ENCODE measurements at regions not wholly inside any gene's neighbourhood (a gene's known extent, or its start where the extent isn't known, plus 50 kb on each side); places are given as distances from the start of the nearest gene placed in this dataset.

DNA sequence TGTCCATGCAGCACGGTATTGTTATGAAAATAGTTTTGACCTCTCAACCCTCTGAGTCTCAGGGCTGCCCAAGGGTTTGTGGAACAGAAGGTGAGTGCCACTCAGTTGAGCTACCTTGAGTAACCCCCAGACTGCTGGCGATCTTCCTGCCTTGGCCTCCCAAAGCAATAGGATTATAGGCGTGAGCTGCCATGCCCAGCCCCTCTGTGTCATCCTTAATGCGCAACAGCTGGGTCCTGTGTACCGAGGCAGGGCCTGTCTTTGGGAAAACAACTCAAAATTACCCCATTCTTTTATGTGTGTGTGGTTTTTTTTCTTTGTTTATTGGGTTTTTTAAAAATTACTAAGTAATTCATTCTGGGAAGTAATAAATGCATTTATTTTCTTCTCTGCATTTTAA, 78.3 kb upstream of the TPM1 start:
- TF ChIP-seq EZH2 (optimal IDR thresholded peaks at IDR 0.05; ENCODE audit: low read depth, low read length) (no peak), CTCF (IDR thresholded peaks at IDR 0.05; ENCODE audit: low read length) (no peak), EZH2phosphoT487 (IDR thresholded peaks at IDR 0.05; ENCODE audit: low read length) (no peak)

Measured in MM.1S (cell line).